ENCODE measurements at regions not wholly inside any gene's neighbourhood (a gene's known extent, or its start where the extent isn't known, plus 50 kb on each side); places are given as distances from the start of the nearest gene placed in this dataset.
"Not testable (repeated sequence)": the region's sequence is repeated elsewhere in the genome, so short reads cannot be mapped to it uniquely, and the experiment has no call there.

DNA sequence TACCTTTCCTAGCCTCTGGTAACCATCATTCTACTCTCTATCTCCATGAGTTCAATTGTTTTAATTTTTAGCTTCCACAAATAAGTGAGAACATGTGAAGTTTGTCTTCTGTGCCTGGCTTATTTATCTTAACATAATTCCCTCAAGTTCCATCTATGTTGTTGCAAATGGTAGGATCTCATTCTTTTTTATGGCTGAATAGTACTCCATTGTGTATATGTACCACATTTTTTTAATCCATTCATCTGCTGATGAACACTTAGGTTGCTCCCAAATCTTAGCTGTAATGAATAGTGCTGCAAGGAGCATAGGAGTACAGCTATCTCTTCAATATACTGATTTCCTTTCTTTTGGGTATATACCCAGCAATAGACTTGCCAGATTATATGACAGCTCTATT, 78.8 kb upstream of the CREB5 start:
- TF ChIP-seq CTCF (conservative IDR thresholded peaks at IDR 0.05; ENCODE audit: low read length); EZH2phosphoT487 (IDR thresholded peaks at IDR 0.05; ENCODE audit: borderline replicate concordance, low read depth, low read length): not testable (repeated sequence)

All from OCI-LY7 (cell line).